ENCODE measurements at regions not wholly inside any gene's neighbourhood (a gene's known extent, or its start where the extent isn't known, plus 50 kb on each side); places are given as distances from the start of the nearest gene placed in this dataset.
A peak's percentile ranks its signal among the peaks of the same experiment; 100 is the strongest.

DNA sequence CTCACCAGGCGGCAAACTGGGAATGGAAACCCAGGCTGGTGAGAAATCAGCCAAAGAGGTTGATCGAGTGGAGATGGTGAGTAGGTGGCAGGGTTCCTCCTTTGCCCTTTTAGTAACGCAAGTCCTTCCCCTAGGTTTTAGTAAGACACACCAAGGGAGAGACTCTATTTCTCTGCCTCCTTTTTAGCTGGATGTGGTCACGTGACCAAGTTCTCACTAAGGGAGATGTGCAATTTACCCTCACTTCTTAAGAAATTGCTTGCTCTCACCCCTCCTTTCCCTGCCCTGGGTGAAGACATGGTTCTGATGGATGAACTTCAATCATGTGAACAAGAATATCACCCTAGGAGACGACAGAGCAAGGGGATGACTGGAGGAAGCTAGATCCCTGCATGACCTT lies 99.8 kb upstream of the FOXF1 start:
- WGBS, 2 experiments (ENCODE audit: insufficient coverage in 1 of 2, insufficient read length in 1 of 2) = 89 to 100% methylated on average over 2 to 5 of the region's 5 CpGs
- Mint-ChIP-seq H3K9me3 (peaks cover 20% of the 10 kb centered on the region), H3K4me1 (no peaks in the 10 kb centered on the region), H3K27ac (no peak overlapping the region), H3K4me3 (no peak overlapping the region), H3K27me3 (ENCODE audit: insufficient read depth) (peaks cover 11% of the 10 kb centered on the region), H3K36me3 (ENCODE audit: low read depth) (no peaks in the 10 kb centered on the region)
- H3K36me3 ChIP-seq (ENCODE audit: control insufficient read depth, insufficient read depth, low read length) = no peaks in the 10 kb centered on the region
- H3K27me3 ChIP-seq (ENCODE audit: control insufficient read depth, insufficient read depth, low read length, poor library complexity, severe bottlenecking) = no peaks in the 10 kb centered on the region
- no peak overlapping the region for H3K9ac ChIP-seq (ENCODE audit: extremely low read depth, low read length, poor library complexity, severe bottlenecking)
- H3K4me3 ChIP-seq (ENCODE audit: low read length) = no peak overlapping the region
- H3K4me1 ChIP-seq (ENCODE audit: control insufficient read depth, insufficient read depth, low read length) = no peaks in the 10 kb centered on the region
- DNase-seq = no peak
- H3K27ac ChIP-seq (ENCODE audit: low read depth, low read length) = peak overlapping the region; percentile 14
- peaks cover 8% of the 10 kb centered on the region for H3K9me3 ChIP-seq (ENCODE audit: control insufficient read depth, low read length)
- TF ChIP-seq, protein P1, sequence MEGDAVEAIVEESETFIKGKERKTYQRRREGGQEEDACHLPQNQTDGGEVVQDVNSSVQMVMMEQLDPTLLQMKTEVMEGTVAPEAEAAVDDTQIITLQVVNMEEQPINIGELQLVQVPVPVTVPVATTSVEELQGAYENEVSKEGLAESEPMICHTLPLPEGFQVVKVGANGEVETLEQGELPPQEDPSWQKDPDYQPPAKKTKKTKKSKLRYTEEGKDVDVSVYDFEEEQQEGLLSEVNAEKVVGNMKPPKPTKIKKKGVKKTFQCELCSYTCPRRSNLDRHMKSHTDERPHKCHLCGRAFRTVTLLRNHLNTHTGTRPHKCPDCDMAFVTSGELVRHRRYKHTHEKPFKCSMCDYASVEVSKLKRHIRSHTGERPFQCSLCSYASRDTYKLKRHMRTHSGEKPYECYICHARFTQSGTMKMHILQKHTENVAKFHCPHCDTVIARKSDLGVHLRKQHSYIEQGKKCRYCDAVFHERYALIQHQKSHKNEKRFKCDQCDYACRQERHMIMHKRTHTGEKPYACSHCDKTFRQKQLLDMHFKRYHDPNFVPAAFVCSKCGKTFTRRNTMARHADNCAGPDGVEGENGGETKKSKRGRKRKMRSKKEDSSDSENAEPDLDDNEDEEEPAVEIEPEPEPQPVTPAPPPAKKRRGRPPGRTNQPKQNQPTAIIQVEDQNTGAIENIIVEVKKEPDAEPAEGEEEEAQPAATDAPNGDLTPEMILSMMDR (conservative IDR thresholded peaks at IDR 0.05) = no peak

DNA sequence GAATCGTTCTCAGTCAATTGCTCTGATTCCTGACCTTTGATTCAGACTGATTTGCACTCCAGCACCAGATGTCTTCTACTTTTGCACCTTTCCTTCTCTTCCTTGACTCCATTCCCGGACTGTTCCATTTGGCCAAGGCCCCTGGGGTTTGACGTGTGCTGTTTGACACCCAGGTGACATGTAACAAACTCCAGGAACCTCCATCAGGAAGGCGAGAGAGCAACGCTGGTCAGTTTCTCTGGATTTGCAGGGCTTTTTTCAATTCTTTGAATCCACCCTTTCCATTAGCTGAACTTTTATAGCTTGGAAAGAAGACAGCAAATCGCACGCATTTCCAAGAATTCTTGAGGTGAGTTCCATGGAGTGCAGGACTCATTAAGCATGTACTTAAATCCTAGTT lies 98.4 kb upstream of the FOXF1 start:
- H3K9me3 ChIP-seq (ENCODE audit: control insufficient read depth, low read length) = peaks cover 8% of the 10 kb centered on the region
- TF ChIP-seq, protein P1 (conservative IDR thresholded peaks at IDR 0.05) = no peak
- H3K9me3 Mint-ChIP-seq = peaks cover 20% of the 10 kb centered on the region
- no peak overlapping the region for H3K27ac Mint-ChIP-seq
- no peak overlapping the region for H3K27ac ChIP-seq (ENCODE audit: low read depth, low read length)
- no peaks in the 10 kb centered on the region for H3K36me3 ChIP-seq (ENCODE audit: control insufficient read depth, insufficient read depth, low read length)
- WGBS, 2 experiments (ENCODE audit: insufficient coverage in 1 of 2, insufficient read length in 1 of 2) = 76 to 81% methylated on average over 6 to 7 of the region's 7 CpGs
- peaks cover 11% of the 10 kb centered on the region for H3K27me3 Mint-ChIP-seq (ENCODE audit: insufficient read depth)
- H3K4me1 Mint-ChIP-seq = no peaks in the 10 kb centered on the region
- H3K4me3 ChIP-seq (ENCODE audit: low read length) = no peak overlapping the region
- no peak for DNase-seq
- no peaks in the 10 kb centered on the region for H3K27me3 ChIP-seq (ENCODE audit: control insufficient read depth, insufficient read depth, low read length, poor library complexity, severe bottlenecking)
- H3K4me1 ChIP-seq (ENCODE audit: control insufficient read depth, insufficient read depth, low read length) = no peaks in the 10 kb centered on the region
- H3K9ac ChIP-seq (ENCODE audit: extremely low read depth, low read length, poor library complexity, severe bottlenecking) = no peak overlapping the region
- no peak overlapping the region for H3K4me3 Mint-ChIP-seq
- H3K36me3 Mint-ChIP-seq (ENCODE audit: low read depth) = no peaks in the 10 kb centered on the region

DNA sequence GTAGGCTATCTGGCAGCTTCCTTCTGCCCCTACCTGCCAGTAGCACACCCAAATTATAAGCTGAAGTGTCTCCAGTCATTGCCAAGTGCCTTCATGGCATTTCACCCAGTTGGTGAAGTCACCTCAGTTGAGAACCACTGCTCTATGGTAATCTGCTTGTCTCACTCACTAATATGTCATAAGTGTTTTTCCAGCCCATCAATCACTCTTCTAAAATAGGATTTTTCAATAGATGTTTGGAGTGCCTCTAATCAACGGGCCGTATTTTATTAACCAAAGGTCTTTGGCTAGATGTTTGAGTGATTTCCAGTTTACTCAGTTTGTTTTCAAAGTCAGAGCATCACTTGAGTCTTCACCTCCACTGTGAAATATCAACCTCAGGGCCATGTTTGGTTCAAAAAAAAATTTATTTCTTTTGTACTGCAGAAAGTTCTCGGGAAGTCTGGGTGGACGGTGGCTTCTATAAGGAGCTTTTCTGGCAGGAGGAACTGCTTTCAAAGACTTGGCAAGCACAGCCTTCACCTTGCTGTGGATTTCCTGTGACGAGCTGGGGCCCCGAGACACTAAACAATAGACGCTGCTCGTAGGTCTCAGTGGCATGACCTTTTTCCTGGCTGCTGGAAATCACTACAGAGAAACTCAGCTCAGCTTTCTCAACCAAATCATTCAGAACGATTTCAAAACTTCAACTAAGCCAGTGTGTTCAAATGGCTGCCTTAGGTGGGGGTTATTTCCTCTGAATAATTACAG lies 95.2 kb upstream of the FOXF1 start:
- no peak for DNase-seq
- Mint-ChIP-seq H3K27ac (no peak overlapping the region), H3K9me3 (peaks cover 20% of the 10 kb centered on the region), H3K27me3 (ENCODE audit: insufficient read depth) (peaks cover 11% of the 10 kb centered on the region), H3K4me1 (no peaks in the 10 kb centered on the region), H3K36me3 (ENCODE audit: low read depth) (no peaks in the 10 kb centered on the region), H3K4me3 (no peak overlapping the region)
- TF ChIP-seq, protein P1 (conservative IDR thresholded peaks at IDR 0.05) = no peak
- Histone ChIP-seq H3K4me1 (ENCODE audit: control insufficient read depth, insufficient read depth, low read length) (no peaks in the 10 kb centered on the region), H3K27me3 (ENCODE audit: control insufficient read depth, insufficient read depth, low read length, poor library complexity, severe bottlenecking) (no peaks in the 10 kb centered on the region), H3K27ac (ENCODE audit: low read depth, low read length) (no peak overlapping the region), H3K4me3 (ENCODE audit: low read length) (no peak overlapping the region), H3K9me3 (ENCODE audit: control insufficient read depth, low read length) (peaks cover 8% of the 10 kb centered on the region), H3K36me3 (ENCODE audit: control insufficient read depth, insufficient read depth, low read length) (no peaks in the 10 kb centered on the region), H3K9ac (ENCODE audit: extremely low read depth, low read length, poor library complexity, severe bottlenecking) (no peak overlapping the region)
- WGBS, 2 experiments (ENCODE audit: insufficient coverage in 1 of 2, insufficient read length in 1 of 2) = 93 to 95% methylated on average over 6 to 9 of the region's 9 CpGs

Data from endodermal cell (in vitro differentiated cells).